ENCODE measurements at regions not wholly inside any gene's neighbourhood (a gene's known extent, or its start where the extent isn't known, plus 50 kb on each side); places are given as distances from the start of the nearest gene placed in this dataset.

DNA sequence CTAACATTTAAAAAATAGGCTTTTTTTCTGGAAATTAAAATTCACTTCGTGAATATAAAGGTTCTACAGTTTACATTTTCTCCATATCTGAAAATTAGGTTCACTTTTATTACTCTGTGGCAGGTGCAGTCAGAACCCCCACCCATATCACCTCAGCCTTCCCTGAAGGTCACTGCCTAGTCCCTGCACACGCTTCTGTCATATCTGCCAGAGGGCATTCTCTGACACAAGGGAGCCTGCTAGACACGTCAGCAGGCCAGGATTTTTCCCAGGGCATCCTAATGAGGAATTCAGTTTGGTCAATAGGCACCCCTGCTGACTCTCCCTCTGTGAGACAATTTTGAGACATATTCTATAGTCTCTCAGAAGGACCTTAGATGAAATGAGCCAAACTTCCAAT is 475.7 kb upstream of the PKDCC start:
- no peaks in the 10 kb centered on the region for H3K36me3 ChIP-seq
- TF ChIP-seq, protein P1, sequence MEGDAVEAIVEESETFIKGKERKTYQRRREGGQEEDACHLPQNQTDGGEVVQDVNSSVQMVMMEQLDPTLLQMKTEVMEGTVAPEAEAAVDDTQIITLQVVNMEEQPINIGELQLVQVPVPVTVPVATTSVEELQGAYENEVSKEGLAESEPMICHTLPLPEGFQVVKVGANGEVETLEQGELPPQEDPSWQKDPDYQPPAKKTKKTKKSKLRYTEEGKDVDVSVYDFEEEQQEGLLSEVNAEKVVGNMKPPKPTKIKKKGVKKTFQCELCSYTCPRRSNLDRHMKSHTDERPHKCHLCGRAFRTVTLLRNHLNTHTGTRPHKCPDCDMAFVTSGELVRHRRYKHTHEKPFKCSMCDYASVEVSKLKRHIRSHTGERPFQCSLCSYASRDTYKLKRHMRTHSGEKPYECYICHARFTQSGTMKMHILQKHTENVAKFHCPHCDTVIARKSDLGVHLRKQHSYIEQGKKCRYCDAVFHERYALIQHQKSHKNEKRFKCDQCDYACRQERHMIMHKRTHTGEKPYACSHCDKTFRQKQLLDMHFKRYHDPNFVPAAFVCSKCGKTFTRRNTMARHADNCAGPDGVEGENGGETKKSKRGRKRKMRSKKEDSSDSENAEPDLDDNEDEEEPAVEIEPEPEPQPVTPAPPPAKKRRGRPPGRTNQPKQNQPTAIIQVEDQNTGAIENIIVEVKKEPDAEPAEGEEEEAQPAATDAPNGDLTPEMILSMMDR (IDR thresholded peaks at IDR 0.05) = no peak
- TF ChIP-seq POLR2A (IDR thresholded peaks at IDR 0.05) (no peak), POLR2AphosphoS5 (IDR thresholded peaks at IDR 0.05) (no peak), EP300 (IDR thresholded peaks at IDR 0.05) (no peak)
- WGBS, 2 donors (ENCODE audit: low coverage in 1 of 2) = 85 to 89% methylated on average over 3 of the region's 3 CpGs
- no peaks in the 10 kb centered on the region for H3K9me3 ChIP-seq
- no peak for ATAC-seq
- H3K27me3 ChIP-seq = no peaks in the 10 kb centered on the region
- no peaks in the 10 kb centered on the region for H3K4me1 ChIP-seq
- no peak overlapping the region for H3K4me3 ChIP-seq
- no peak overlapping the region for H3K27ac ChIP-seq

DNA sequence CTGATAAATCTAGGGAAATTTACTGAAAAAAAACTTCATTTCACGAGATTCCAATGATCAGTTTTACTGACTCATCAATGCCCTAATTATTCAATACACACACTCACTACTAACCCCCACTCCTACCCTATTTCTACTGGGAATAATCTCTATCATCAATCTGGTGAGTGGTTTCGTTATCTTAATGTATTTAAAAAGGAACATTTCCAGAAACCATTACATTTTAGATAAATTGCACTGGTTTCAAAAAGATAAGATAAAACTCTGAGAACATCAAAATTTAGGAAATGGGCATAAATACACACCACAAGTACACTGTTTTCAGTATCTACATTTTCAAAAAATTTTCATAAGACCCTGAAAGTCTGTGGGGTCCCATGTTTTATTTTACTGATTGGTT is 471.4 kb upstream of the PKDCC start:
- H3K36me3 ChIP-seq = no peaks in the 10 kb centered on the region
- WGBS, 2 donors (ENCODE audit: low coverage in 1 of 2) = 70 to 92% methylated on average over 2 of the region's 2 CpGs
- no peak for ATAC-seq
- TF ChIP-seq POLR2A (IDR thresholded peaks at IDR 0.05) = no peak
- TF ChIP-seq, protein P1 (IDR thresholded peaks at IDR 0.05) = no peak
- no peak for TF ChIP-seq EP300 (IDR thresholded peaks at IDR 0.05)
- no peak for TF ChIP-seq POLR2AphosphoS5 (IDR thresholded peaks at IDR 0.05)
- no peaks in the 10 kb centered on the region for H3K9me3 ChIP-seq
- no peak overlapping the region for H3K4me3 ChIP-seq
- no peak overlapping the region for H3K27ac ChIP-seq
- peaks cover 0 to 10% (median 0%) of the 10 kb centered on the region in 3 donors for H3K4me1 ChIP-seq
- no peaks in the 10 kb centered on the region for H3K27me3 ChIP-seq

DNA sequence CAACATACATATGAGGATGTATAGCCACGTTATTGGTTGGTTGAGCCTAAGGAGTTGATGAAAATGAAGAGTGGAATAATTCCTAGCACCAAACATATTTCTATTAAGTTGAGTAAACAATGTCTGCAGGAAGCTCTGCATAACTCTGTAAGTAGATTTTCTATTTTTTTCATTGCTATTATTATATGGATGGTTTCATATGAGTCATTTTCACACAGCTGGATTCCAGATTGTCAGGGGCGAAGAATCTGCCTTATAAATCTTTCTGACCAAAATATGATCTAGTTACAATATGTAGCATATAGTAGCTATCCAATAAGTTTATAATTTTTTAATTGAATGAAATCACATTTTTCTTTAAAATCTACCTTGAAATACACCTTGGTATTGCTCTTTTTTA is 468.0 kb upstream of the PKDCC start:
- 91 to 94% methylated on average over 2 of the region's 2 CpGs for WGBS, 2 donors (ENCODE audit: low coverage in 1 of 2)
- no peak overlapping the region for H3K27ac ChIP-seq
- peaks cover 0 to 20% (median 0%) of the 10 kb centered on the region in 3 donors for H3K9me3 ChIP-seq
- no peak for ATAC-seq
- H3K27me3 ChIP-seq = no peaks in the 10 kb centered on the region
- H3K4me1 ChIP-seq = peaks cover 0 to 10% (median 0%) of the 10 kb centered on the region in 3 donors
- no peak overlapping the region for H3K4me3 ChIP-seq
- H3K36me3 ChIP-seq = no peaks in the 10 kb centered on the region
- TF ChIP-seq POLR2AphosphoS5 (IDR thresholded peaks at IDR 0.05) (no peak), EP300 (IDR thresholded peaks at IDR 0.05) (no peak), POLR2A (IDR thresholded peaks at IDR 0.05) (no peak)
- TF ChIP-seq, protein P1 (IDR thresholded peaks at IDR 0.05) = no peak

DNA sequence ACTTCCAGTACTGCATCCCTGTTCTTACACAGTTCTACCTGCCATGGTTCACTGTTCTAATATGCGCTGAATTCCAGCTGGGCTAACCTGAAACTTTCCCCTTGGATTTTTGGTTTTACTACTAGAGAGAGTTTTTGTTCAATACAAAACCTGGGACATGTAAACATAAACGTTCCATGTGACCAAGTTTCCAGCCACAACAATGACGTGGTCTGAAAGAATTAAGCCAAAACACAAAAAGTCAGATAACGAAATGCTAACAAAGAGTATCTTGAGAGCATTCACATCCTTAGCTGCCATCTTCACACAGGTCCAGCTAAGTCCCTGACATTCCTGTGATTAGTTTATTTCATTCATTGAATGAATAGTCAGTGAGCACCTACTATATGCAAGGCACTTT is 467.0 kb upstream of the PKDCC start:
- Histone ChIP-seq H3K4me3 (no peak overlapping the region), H3K27ac (no peak overlapping the region), H3K27me3 (no peaks in the 10 kb centered on the region), H3K9me3 (peaks cover 0 to 29% (median 0%) of the 10 kb centered on the region in 3 donors), H3K36me3 (no peaks in the 10 kb centered on the region), H3K4me1 (peaks cover 0 to 10% (median 0%) of the 10 kb centered on the region in 3 donors)
- TF ChIP-seq POLR2A (IDR thresholded peaks at IDR 0.05) = no peak
- no peak for TF ChIP-seq EP300 (IDR thresholded peaks at IDR 0.05)
- TF ChIP-seq POLR2AphosphoS5 (IDR thresholded peaks at IDR 0.05) = no peak
- TF ChIP-seq, protein P1 (IDR thresholded peaks at IDR 0.05) = no peak
- ATAC-seq = no peak
- 83 to 100% methylated on average over 2 to 4 of the region's 4 CpGs for WGBS, 2 donors (ENCODE audit: low coverage in 1 of 2)

DNA sequence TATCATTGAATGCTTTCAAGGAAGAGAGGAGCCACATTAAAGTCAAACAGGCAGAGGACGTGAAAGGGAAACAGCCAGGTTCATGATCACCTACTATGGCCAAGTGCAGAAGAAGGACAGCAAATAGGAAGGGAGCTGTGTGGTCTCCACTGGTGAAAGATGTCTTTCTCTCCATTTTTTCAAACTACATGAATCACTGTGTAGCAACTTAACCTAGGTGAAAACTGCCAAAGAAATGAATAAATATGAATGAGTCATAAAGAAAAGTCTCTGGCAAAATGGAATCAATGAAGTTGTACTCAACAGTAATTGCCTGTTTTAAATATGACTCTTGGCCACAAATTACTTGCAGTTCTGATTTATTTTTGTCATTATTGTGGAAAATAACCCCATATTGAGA is 452.6 kb upstream of the PKDCC start:
- 8% methylated on average over 1 of the region's 1 CpG; no CpG with 5 or more reads in 1 of the 2 donors for WGBS, 2 donors (ENCODE audit: low coverage in 1 of 2)
- H3K4me1 ChIP-seq = peaks cover 11 to 24% (median 12%) of the 10 kb centered on the region in 3 donors
- ATAC-seq = peak; percentile 43
- no peak overlapping the region for H3K4me3 ChIP-seq
- no peak overlapping the region for H3K27ac ChIP-seq
- no peaks in the 10 kb centered on the region for H3K9me3 ChIP-seq
- TF ChIP-seq, protein P1 (IDR thresholded peaks at IDR 0.05) = no peak
- TF ChIP-seq POLR2AphosphoS5 (IDR thresholded peaks at IDR 0.05) (no peak), EP300 (IDR thresholded peaks at IDR 0.05) (no peak), POLR2A (IDR thresholded peaks at IDR 0.05) (no peak)
- H3K36me3 ChIP-seq = no peaks in the 10 kb centered on the region
- H3K27me3 ChIP-seq = no peaks in the 10 kb centered on the region
